ENCODE measurements at regions not wholly inside any gene's neighbourhood (a gene's known extent, or its start where the extent isn't known, plus 50 kb on each side); places are given as distances from the start of the nearest gene placed in this dataset.

DNA sequence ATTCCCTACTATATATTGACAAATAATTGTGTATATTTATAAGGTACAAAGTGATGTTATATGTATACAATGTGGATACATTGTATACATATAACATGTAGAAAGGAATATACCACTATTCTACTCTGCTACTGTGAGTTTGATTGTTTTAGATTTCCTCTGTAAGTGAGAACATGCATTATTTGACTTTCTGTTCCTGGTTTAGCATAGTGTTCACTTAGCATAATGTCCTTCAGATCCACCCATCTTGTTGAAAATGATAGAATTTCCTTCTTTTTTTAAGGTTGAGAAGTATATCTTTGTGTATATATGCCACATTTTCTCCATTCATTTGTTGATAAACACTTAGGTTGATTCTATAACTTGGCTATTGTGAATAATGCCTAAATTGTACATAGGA is 140.8 kb upstream of the BDNF start:
- TF ChIP-seq, protein P1, sequence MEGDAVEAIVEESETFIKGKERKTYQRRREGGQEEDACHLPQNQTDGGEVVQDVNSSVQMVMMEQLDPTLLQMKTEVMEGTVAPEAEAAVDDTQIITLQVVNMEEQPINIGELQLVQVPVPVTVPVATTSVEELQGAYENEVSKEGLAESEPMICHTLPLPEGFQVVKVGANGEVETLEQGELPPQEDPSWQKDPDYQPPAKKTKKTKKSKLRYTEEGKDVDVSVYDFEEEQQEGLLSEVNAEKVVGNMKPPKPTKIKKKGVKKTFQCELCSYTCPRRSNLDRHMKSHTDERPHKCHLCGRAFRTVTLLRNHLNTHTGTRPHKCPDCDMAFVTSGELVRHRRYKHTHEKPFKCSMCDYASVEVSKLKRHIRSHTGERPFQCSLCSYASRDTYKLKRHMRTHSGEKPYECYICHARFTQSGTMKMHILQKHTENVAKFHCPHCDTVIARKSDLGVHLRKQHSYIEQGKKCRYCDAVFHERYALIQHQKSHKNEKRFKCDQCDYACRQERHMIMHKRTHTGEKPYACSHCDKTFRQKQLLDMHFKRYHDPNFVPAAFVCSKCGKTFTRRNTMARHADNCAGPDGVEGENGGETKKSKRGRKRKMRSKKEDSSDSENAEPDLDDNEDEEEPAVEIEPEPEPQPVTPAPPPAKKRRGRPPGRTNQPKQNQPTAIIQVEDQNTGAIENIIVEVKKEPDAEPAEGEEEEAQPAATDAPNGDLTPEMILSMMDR (IDR thresholded peaks at IDR 0.05): no peak
- no peak for TF ChIP-seq POLR2AphosphoS5 (IDR thresholded peaks at IDR 0.05)
- no peak for TF ChIP-seq POLR2A (IDR thresholded peaks at IDR 0.05)
- no peak for TF ChIP-seq EP300 (IDR thresholded peaks at IDR 0.05; ENCODE audit: low read depth)
